GM18502 (cell line): ENCODE measurements at regions not wholly inside any gene's neighbourhood (a gene's known extent, or its start where the extent isn't known, plus 50 kb on each side); places are given as distances from the start of the nearest gene placed in this dataset.
A peak's percentile ranks its signal among the peaks of the same experiment; 100 is the strongest.

Experiments
- ATAC-seq: cut with Tn5 transposase; IDR thresholded peaks from one replicate; pipeline ENCODE4 v1.9.1; 2021; ENCODE audit warnings: mild to moderate bottlenecking; ENCODE audit not compliant: unreplicated experiment, poor library complexity

DNA sequence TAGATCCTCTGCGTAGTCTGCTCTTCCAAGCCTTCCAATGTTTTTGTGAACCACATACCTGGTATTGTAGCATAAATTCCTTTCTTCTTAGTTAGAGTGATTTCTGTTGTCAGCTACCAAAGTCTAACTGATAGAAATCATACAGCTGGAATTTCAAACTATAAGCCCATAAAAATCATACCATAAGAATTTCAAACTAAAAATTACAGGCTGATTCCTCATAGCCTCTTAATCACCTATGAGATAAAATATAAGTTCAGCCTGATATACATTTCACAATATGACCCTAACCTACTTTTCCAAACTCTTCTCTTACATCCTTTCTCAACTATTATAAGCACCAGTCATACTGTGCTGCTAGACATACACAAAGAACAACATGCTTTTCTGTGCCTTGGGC lies 64.8 kb downstream of the PTHLH start:
- ATAC-seq: no peak

DNA sequence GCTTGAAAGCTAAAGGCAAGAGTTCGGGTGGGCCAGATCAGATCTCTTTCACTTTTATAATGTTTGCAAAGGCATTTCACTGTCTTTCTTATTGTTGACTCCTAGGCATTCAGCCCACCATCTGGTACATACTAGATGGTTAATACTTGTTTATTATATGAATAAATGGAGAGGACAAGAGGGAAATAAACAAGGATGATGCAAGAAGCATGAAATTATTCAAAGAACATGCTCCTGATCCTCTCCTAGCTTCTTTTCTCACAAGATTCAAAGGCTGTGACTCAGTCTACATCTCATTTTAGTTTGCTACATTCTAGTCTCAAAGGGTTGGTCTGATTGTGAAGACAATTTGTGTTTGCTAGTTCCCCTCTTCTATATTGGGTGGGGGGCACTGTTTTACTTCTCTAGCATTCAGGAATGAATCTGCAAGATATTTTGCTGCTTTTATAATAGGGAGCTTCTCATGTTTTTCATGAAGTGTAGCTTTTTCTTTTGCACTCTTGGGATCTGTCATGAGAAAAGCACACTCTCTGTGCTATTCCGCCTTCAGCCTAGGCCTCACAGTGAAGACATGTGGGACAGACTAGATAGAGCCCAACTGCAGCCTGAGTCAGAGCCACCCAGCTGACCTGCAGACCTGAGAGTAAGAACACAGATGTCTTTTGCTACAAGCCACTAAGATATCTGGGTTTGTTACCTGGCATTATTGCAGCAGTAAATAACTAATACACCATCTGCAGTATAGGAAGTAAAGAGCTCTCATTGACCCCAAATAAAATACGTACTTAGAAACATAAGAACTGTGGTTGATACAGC lies 65.7 kb downstream of the PTHLH start:
- no peak for ATAC-seq

DNA sequence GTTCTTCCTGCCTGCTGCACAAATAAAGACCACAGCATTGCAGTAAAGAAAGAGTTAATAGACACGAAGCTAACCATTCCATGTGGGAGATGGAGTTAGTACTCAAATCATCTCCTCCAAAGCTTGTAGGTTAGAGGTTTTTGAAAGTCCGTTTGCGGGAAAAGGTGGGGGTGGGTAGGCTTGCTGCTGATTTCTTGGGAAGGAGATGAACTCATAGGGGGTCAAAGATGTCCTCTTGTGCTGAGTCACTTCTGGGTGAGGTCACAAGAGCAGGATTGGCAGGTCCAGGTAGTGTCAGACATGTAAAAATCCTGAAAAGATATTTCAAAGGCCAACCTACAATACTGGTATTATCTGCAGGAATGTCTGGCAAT lies 66.4 kb downstream of the PTHLH start:
- no peak for ATAC-seq

DNA sequence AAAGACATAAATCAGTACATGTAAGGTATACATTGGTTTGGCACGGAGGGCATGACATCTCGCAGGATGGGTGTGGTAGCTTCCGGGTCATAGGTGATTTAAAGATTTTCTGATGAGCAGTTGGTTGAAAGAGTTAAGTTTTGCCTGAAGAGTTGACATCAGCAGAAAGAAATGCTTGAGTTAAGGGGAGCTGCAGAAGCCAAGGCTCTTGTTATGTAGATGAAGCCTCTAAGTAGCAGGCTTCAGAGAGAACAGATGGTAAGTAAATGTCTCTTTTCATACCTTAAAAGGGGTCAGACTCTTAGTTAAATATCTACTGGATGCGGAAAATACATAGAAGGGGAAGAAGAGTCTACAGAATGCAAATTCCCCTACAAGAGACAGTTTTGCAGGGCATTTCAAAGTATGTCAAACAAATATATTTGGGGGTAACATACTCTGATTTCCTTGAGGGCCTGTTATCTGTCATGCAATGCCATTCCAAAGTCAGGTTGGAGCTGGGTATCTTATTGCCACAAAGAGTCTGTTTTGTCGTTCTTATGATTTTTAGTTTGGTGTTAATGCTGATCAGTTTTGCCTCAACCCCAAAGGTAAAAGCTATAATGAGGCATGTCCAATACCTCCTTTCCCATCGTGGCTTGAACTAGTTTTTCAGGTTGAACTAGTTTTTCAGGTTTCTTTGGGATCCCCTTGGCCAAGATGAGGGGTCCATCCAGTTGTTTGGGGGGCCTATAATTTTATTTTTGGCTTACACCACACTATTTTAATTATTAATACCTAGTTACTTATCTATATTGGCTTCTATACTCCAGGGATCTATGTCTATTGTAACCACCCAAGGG lies 67.0 kb downstream of the PTHLH start:
- no peak for ATAC-seq

DNA sequence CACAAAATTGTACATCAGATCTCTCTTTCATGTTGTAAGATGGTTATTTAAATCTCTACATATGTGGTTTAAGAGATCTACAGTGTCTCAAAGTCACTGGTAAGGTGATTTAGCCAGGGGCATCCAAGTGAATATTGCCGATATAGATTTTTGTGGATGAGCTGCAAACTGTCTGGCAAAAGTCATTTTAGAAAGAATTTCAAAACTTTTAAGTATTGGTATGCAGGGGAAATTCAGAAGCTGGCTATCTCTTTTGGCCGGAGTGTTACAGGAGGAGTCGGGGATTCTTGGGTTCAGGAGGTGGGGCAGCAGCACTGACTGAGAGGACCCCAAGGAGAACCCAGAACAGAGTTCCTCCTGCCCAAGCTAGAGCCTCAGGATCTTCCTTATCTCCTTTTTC lies 69.9 kb downstream of the PTHLH start:
- ATAC-seq: no peak

DNA sequence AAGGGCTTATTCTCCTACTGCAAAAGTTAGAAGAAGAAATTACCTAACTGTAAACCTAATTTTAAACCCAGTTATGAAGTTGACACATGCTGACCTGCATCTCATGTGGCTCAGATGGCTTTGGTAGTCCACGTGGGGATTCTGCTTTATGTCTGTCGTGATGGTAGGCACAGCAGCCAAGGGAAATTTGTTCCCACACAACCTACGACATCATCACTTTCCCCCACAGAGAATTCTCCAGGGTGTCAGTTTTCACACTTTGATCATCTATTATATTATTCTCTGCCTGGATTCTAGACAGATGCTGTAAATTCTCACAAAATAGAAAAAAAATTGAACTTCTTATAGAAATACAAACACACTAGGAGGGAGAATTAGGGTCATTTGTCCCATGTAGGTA lies 70.6 kb downstream of the PTHLH start:
- no peak for ATAC-seq

DNA sequence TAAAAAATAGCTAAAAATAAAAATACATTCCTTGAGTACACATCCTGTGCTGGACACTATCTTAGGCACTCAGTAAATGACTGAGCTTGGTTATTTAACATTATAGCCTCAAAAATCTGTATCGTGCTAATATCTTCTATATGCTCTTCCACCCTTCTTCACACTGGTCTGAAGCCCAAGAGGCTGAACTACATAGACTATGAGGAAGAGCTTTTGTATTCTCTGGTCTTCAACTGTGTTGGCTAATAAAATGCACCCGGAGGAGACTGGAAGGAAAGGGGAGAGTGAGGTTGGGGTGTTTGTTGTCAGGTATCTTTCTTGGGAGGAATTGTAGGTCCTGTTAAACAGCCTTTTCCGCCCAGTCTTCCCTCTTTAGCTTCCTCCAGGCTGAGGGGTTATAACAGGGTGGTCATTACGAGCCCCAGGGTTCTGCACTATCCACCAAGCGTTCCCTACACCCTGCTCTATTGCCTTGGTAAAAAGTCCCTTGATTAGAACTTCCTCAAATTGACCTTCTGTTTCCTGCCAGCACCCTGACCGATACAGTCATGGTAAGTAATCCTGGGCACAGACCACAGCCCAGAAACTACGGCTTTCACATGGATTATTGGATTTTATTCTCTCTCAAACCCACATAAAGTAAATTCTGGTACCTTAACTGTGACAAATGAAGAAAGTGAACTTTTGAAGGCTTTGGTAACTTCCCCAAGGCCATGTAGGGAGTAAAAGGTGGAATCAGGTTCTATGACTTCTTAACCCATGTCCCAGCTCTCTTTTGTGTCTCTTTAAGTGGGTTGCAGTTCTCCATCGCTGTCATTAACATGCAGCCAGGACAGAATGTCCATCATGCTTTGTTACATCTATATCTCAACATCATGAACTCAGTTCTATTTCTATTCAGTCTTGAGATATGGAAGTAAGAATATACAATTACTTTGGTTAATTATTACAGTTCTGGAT lies 71.3 kb downstream of the PTHLH start:
- peak; percentile 74 for ATAC-seq

DNA sequence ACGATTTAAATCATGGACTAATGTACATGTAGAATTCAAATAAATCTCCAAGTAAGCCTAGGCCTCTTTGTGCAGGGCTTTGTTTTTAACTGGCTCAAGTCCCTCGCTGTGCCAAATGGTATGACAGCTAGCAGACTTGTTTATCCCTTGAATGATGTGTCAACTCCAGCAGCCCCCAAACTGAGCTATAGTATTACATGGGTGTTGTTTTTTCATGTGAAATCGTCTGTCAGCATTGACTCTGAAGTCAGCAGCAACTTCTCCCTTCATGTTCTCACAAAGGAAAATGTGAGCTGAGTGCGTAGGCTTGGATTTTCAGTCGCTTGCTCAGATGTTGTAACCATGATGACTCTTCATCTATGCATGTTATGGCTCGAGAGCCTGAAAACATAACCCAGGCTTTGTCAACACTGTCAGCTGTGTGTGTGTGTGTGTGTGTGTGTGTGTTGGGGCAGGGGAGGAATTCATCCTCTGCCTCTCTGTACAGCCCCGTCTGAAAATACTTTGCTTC lies 73.3 kb downstream of the PTHLH start:
- no peak for ATAC-seq

DNA sequence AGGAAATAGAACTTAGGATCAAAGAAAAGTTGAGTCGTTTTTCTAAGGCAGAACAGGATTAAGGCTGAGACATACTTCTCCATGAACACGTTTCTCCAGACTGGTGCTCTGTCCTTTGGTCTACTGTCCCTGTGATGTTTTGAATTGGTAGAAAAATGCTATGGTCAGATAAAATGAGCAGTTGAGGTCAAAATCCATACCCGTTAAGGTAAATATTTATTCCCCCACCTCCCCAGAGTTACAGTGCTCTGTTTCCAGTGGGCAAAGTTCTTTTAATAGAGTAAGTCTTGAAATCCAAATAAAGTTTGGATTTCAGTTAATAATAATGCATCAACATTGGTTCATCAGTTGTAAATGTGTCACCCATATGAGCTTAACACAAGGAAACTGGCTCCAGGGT lies 74.5 kb downstream of the PTHLH start:
- no peak for ATAC-seq

DNA sequence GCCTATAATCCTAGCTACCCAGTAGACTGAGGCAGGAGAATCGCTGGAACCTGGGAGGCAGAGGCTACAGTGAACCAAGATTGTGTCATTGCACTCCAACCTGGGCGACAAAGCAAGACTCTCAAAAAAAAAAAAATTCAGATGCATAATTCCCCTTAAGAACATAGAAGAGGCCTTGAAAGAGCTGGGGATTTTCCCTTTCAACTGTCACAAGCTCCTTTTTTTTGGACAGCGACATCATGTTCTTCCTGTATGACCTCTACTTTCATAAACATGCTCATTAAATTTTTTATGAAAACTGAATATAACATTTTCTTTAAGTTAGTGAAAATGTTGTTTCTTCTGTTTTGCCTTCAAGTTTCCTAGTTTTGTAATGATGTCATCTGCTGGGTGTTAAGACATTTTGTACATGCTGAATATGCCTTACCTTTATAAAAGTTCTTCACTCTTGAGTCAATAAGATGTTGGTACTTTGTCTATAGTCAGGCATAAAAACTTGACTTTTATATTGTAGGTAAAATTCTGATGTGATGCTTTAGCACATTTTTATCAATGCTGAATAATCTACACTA lies 76.0 kb downstream of the PTHLH start:
- no peak for ATAC-seq

DNA sequence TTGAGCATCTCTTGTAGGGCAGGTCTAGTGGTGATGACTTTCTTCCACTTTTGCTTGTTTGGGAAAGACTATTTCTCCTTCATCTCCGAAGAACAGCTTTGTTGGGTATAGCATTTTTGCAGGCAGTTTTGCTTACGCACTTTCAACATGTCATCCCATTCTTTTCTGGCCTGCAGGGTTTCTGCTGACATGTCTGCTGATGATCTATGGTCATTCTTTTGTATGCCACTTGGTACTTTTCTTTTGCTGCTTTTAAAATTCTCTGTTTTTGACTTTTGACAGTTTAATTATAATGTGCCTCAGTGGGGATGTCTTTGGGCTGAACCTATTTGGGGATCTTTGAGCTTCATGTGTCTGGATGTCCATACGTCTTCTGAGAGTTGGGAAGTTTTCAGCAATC lies 78.2 kb downstream of the PTHLH start:
- no peak for ATAC-seq

DNA sequence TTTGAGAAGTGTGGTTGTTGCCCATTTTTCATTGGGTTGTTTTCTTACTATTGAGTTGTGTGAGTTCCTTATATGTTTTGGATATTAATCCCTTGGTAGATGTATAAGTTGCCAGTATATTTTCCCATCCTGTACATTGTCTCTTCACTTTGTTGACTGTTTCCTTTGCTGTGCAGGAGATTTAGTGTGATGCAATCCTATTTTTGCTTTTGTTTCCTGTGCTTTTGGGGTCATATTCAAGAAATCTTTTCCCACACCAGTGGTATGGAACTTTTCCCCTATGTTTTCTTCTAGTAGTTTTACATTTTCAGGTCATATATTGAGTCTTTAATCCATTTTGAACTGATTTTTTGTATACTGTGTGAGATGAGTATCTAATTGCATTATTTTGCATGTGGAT lies 92.8 kb downstream of the PTHLH start:
- no peak for ATAC-seq

DNA sequence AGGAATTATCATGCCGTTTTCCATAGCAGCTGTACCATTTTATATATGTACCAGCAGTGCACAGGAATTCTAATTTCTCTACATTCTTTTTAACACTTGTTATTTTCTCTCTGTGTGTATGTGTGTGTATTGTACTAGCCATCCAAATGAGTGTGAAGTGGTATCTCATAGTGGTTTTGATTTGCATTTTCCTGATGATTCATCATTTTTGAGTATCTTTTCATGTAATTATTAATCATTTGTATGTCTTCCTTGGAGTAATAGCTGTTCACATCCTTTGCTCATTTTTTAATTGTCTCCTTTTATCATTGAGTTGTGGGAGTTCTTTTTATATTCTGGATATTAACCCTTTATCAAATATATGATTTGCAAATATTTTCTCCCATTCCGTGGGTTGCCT lies 95.6 kb upstream of the MANSC4 start:
- ATAC-seq: no peak

DNA sequence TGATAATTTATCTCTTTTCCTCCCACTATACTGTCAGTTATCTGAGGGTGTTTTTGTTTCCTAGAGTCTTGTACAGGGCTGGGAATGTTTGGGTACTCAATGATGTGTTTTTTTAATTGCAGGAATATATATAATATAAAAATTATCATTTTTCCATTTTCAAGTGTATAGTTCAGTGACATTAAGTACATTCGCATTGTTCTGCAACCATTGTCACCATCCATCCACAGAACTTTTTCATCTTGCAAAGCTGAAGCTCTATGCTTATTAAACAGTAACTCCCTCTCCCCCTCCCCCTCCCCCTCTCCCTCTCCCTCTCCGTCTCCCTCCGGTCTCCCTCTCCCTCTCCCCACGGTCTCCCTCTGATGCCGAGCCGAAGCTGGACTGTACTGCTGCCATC lies 93.0 kb upstream of the MANSC4 start:
- no peak for ATAC-seq

DNA sequence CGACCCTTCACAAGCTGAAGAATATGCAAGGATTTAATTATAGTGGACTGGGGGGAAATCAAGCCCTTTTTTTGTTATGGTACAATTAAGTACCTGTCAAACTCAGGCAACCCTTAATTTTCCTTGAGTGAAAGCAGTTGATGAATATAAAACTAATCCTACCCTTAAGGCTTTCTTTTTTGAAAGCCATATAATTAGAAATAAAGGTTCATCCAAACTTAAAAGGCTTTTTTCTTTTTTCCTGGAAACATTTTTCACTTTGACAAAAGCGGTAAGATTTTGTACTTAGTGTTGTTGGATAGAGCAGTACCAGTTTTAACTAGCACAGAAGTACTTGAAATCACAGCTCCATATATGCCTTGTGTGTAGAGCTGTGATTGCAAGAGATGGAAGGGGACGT lies 91.9 kb upstream of the MANSC4 start:
- ATAC-seq: no peak

DNA sequence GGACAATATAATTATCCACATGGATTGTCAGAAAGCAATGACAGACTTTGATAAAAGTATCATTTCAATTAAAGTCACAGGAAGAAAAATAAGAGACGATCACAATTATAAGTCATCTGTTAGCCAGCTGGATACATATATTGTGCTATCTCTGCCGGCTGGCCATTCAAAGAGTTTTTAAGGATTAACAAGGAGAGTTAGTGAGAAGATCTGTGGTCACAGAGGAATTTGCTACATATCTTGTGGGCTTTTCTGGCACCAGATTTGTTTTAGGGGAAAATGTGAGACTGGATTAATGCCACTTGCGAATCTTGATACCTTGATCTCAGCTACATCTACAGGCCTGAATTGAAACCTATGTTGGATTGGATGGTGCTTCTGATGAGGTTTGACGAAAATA lies 90.9 kb upstream of the MANSC4 start:
- no peak for ATAC-seq

DNA sequence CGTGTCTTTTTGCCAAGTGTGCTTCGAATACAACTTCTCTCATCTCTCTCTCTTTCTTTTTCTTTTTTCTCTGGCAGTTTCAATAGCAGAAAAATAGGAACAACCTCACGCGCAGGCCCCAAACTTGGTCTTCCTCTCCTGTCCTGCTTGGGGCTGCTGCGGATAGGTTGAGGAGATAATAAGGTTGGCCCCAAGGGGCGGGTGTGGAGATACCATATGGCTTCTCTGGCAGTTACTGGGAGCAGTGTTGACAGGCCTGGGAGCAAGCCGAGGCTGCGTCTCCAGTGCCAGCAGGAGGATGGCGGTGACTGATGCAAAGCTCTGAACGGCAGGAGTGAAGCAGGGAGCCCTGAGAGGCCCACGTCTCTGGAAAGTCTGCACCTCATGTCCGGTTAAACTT lies 89.5 kb upstream of the MANSC4 start:
- no peak for ATAC-seq

DNA sequence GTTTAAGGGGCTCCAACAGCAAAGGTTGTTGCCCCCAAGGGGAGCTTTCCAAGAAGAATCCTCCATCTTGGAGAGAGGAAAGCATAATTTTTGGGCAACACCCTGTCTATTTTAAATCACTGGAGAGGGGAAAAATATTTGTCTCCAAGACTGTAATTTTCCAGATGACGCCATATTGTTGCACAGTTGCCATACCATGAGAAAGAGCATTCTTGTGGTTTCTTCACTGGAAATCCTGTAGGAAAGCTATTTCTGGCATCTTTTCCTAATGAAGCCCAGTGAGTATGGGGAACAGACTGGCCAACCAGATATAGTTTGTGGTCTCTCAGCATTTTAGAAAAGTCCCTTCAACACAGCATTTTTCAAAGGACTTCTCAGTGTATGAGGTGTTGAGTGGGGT lies 88.1 kb upstream of the MANSC4 start:
- no peak for ATAC-seq

DNA sequence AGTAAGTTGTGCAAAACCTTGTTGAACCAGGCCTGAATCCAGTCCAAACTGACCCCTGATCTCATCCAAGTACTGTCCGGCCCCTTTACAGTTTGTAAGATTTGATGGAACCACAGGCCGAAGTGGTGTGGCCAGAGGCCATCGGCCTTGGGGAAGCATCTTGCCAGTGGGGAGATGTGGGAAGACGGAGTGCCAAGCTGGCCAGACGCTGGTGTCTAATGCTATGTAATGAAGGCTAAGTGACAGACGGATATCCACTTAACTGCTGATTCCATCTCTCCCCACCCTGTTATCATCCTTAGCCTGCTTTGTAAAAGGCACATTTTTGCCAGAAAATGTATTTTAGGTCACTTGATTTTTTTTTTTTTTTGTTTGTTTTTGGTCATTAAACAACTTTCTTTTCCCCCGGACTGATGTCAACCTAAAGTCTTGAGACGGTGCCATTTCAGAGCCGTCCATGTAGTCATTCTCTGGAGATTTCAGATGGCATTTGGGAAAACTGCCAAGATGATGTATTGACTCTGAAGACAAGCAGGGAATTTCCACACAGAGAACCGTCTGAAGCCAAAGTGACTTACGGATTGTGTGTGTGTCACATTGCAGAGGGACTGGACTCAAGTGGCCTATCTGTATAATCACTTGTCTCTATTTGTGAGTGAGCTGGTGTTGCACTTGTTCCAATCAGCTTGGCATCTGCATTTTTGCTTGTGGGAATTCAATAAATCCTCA lies 86.5 kb upstream of the MANSC4 start:
- ATAC-seq: no peak

DNA sequence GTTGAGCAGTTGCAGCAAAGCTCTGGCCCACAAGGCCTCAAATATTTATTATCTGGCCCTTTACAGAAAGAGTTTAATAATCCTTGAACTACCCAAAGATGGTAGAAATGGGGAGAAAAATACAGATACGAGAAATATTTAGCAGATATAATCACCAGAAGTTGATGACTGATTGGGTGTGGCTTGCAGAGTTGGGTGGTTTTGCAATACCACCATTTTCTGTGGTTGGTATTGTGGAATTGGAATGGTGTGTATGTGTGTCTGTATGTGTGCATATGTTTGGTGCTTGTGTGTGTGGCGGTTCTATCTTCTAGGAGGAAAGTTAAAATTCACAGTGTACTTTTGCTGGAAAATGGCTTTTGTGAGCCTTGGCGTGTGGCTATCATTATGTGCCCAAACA lies 85.4 kb upstream of the MANSC4 start:
- no peak for ATAC-seq
